Breast epithelium (tissue), 4 donors: ENCODE measurements at regions not wholly inside any gene's neighbourhood (a gene's known extent, or its start where the extent isn't known, plus 50 kb on each side); places are given as distances from the start of the nearest gene placed in this dataset.
"Not testable (repeated sequence)": the region's sequence is repeated elsewhere in the genome, so short reads cannot be mapped to it uniquely, and the experiment has no call there.

ENCODE experiments used
- DNase-seq, 2 donors: peaks; one replicate each; pipeline ENCODE4 v3.0.0-alpha.2; 2019; ENCODE audit warnings: low spot score in 2 of 2
- H3K27ac ChIP-seq, 2 donors: fragments of 200-600 bp; sonication (generic) in 1 of 2; one replicate each; pipeline ENCODE4 v1.5.1; 2016 to 2019; ENCODE audit warnings: mild to moderate bottlenecking in 1 of 2
- H3K27me3 ChIP-seq, 2 donors: fragments of 200-600 bp; sonication (generic) in 1 of 2; one replicate each; pipeline versions ENCODE4 v1.5.1 to v1.6.0; 2017 to 2019; ENCODE audit warnings: control low read depth in 1 of 2, mild to moderate bottlenecking in 1 of 2
- H3K36me3 ChIP-seq: fragments of 200-600 bp; one replicate; pipeline ENCODE4 v1.5.1; 2019
- H3K4me1 ChIP-seq, 2 donors: fragments of 200-600 bp; sonication (generic); one replicate each; pipeline ENCODE4 v1.5.1; 2016 to 2019; ENCODE audit warnings: control low read depth in 1 of 2
- H3K4me3 ChIP-seq, 3 donors: fragments of 200-600 bp; sonication (generic); 1 replicate in 2 of 3; 2 replicates in 1 of 3; pipeline ENCODE4 v1.5.1; 2016 to 2019; ENCODE audit warnings: mild to moderate bottlenecking in 3 of 3, moderate library complexity in 2 of 3
- H3K9me3 ChIP-seq, 2 donors: fragments of 200-600 bp; sonication (generic) in 1 of 2; one replicate each; pipeline ENCODE4 v1.5.1; 2016 to 2019; ENCODE audit warnings: control low read depth in 1 of 2
- CTCF ChIP-seq, 3 donors: fragments of 450-650 bp; IDR thresholded peaks; one replicate each; pipeline ENCODE4 v1.5.1; 2016 to 2017; ENCODE audit warnings: antibody characterized with exemption in 3 of 3, mild to moderate bottlenecking in 3 of 3, moderate library complexity in 3 of 3
- POLR2A ChIP-seq: fragments of 450-650 bp; IDR thresholded peaks from one replicate; pipeline ENCODE4 v1.6.1; 2016; ENCODE audit warnings: antibody characterized with exemption, mild to moderate bottlenecking, moderate library complexity
- POLR2AphosphoS5 ChIP-seq, 3 donors: sonication (generic); formaldehyde crosslinking; IDR thresholded peaks; one replicate each; pipeline ENCODE4 v1.6.1; 2017; ENCODE audit warnings: antibody characterized with exemption in 3 of 3
- intact Hi-C: fragments of 100-400 bp; cut with DNase I; formaldehyde crosslinking; loops from one replicate; pipeline ENCODE4 v1.15.1; 2023; ENCODE audit warnings: low total_unique reads

- H3K27ac ChIP-seq: no peak overlapping the region
- DNase-seq: no peak
- intact Hi-C loops: no loop called here
- TF ChIP-seq CTCF (IDR thresholded peaks at IDR 0.05) (no peak), POLR2A (no peak), POLR2AphosphoS5 (IDR thresholded peaks at IDR 0.05) (no peak)
- H3K27me3 ChIP-seq: no peaks in the 10 kb centered on the region
- H3K9me3 ChIP-seq: peaks cover 5% of the 10 kb centered on the region in 2 donors
- no peaks in the 10 kb centered on the region for H3K36me3 ChIP-seq
- no peak overlapping the region for H3K4me3 ChIP-seq
- H3K4me1 ChIP-seq: no peaks in the 10 kb centered on the region
These were observed 195.7 kb upstream of the IPO5 start for GRCh38 chr13:97757807-97758206.

GRCh38 chr13:97758317-97758716, 195.2 kb upstream of the IPO5 start:
- no peak for DNase-seq
- no peaks in the 10 kb centered on the region for H3K27me3 ChIP-seq
- no peak overlapping the region for H3K4me3 ChIP-seq
- H3K4me1 ChIP-seq: no peaks in the 10 kb centered on the region
- intact Hi-C loops: no loop called here
- H3K9me3 ChIP-seq: peaks cover 5 to 9% of the 10 kb centered on the region in 2 donors
- TF ChIP-seq CTCF (IDR thresholded peaks at IDR 0.05) (no peak), POLR2AphosphoS5 (IDR thresholded peaks at IDR 0.05) (no peak), POLR2A (no peak)
- H3K36me3 ChIP-seq: no peaks in the 10 kb centered on the region
- no peak overlapping the region for H3K27ac ChIP-seq

- Histone ChIP-seq H3K4me3 (no peak overlapping the region), H3K36me3 (no peaks in the 10 kb centered on the region), H3K27ac (no peak overlapping the region), H3K27me3 (no peaks in the 10 kb centered on the region), H3K9me3 (peaks cover 5 to 9% of the 10 kb centered on the region in 2 donors), H3K4me1 (no peaks in the 10 kb centered on the region)
- intact Hi-C loops: no loop called here
- TF ChIP-seq POLR2AphosphoS5 (IDR thresholded peaks at IDR 0.05) (no peak), CTCF (IDR thresholded peaks at IDR 0.05) (no peak), POLR2A (no peak)
- DNase-seq: no peak
These were observed 191.5 kb upstream of the IPO5 start for GRCh38 chr13:97761796-97762540.

- Histone ChIP-seq H3K36me3 (no peaks in the 10 kb centered on the region), H3K9me3 (peaks cover 5 to 9% of the 10 kb centered on the region in 2 donors), H3K4me3 (no peak overlapping the region), H3K4me1 (no peaks in the 10 kb centered on the region), H3K27ac (no peak overlapping the region), H3K27me3 (no peaks in the 10 kb centered on the region)
- TF ChIP-seq POLR2AphosphoS5 (IDR thresholded peaks at IDR 0.05) (no peak), CTCF (IDR thresholded peaks at IDR 0.05) (no peak), POLR2A (no peak)
- intact Hi-C loops: no loop called here
- no peak for DNase-seq
These were observed 186.7 kb upstream of the IPO5 start for GRCh38 chr13:97766749-97767148.

DNA sequence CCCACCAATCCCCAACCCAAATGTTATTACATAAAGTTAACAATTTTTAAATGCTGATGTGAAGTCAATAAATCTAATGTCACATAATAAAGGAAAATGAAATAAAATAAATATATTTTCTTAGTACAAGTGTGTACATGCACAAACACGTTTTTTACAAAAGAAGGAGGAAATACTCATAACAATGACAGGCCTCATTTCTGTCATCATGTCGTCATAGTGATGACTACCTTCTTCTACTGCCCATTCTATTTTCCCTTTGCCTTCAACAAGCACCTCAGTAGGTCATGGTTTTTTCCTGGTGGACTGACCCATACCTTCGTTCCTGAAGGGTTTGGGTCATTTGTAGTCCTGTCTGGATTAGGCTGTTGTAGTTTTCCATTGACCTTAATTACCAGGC, 185.3 kb upstream of the IPO5 start:
- Histone ChIP-seq H3K4me1 (no peaks in the 10 kb centered on the region), H3K36me3 (no peaks in the 10 kb centered on the region), H3K27me3 (no peaks in the 10 kb centered on the region), H3K27ac (no peak overlapping the region), H3K9me3 (peaks cover 0 to under 1% of the 10 kb centered on the region in 2 donors), H3K4me3 (no peak overlapping the region)
- no peak for TF ChIP-seq CTCF (IDR thresholded peaks at IDR 0.05)
- intact Hi-C loops: no loop called here
- DNase-seq: no peak

GRCh38 chr13:97770231-97770630, 183.2 kb upstream of the IPO5 start:
- H3K4me3 ChIP-seq, H3K9me3 ChIP-seq, intact Hi-C loops, H3K27me3 ChIP-seq, DNase-seq, H3K4me1 ChIP-seq, H3K36me3 ChIP-seq, H3K27ac ChIP-seq: not testable (repeated sequence)

- H3K4me1 ChIP-seq, intact Hi-C loops, DNase-seq, H3K27me3 ChIP-seq, H3K4me3 ChIP-seq, H3K9me3 ChIP-seq, H3K36me3 ChIP-seq, H3K27ac ChIP-seq: not testable (repeated sequence)
These were observed 181.0 kb upstream of the IPO5 start for GRCh38 chr13:97772466-97772865.

DNA sequence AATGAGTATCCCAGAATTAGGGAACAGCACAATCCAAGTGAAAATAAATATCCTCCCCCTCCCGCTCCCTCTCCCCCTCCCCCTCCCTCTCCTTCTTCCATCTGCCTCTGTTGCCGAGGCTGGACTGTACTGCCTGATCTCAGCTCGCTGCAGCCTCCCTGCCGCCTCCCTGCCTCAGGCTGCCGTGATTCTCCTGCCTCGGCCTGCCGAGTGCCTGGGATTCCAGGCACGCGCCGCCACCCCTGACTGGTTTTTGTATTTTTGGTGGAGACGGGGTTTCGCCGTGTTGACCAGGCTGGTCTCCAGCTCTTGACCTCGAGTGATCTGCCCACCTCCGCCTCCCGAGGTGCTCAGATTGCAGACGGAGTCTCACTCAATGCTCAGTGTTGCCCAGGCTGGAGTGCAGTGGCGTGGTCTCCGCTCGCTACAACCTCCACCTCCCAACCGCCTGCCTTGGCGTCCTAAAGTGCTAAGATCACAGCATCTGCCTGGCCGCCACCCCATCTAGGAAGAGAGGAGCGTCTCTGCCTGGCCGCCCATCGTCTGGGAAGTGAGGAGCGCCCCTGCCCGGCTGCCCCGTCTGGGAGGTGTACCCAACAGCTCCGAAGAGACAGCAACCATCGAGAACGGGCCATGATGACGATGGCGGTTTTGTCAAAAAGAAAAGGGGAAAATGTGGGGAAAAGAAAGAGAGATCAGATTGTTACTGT, 178.9 kb upstream of the IPO5 start:
- H3K27me3 ChIP-seq, H3K4me1 ChIP-seq, H3K36me3 ChIP-seq, H3K27ac ChIP-seq, H3K4me3 ChIP-seq, intact Hi-C loops, H3K9me3 ChIP-seq, DNase-seq: not testable (repeated sequence)
